AG04450 (cell line): ENCODE measurements at regions not wholly inside any gene's neighbourhood (a gene's known extent, or its start where the extent isn't known, plus 50 kb on each side); places are given as distances from the start of the nearest gene placed in this dataset.

Experiments
- CTCF ChIA-PET: fragments of 300-600, 350-600 bp; formaldehyde crosslinking; extraction: SDS; loops from one replicate; lab custom pipeline; 2022; ENCODE audit warnings: antibody characterized with exemption, inconsistent platforms; lab: Charles Lee
- POLR2A ChIA-PET: fragments of 350-600 bp; formaldehyde crosslinking; extraction: SDS; loops from one replicate; lab custom pipeline; 2021; ENCODE audit warnings: antibody characterized with exemption, inconsistent platforms; lab: Yijun Ruan, JAX
- DNase-seq: peaks from one replicate; pipeline ENCODE4 v3.0.0-alpha.2; 2011; ENCODE audit warnings: low read depth, low spot score
- H3K27ac ChIP-seq: one replicate; pipeline ENCODE4 v1.5.1; 2012; ENCODE audit warnings: low read depth, low read length, control low read depth
- H3K27me3 ChIP-seq: one replicate; pipeline ENCODE4 v1.6.0; 2012; ENCODE audit warnings: low read length; ENCODE audit not compliant: control insufficient read depth, insufficient read depth
- H3K4me3 ChIP-seq: 2 replicates; pipeline ENCODE4 v1.5.1; 2011; ENCODE audit warnings: mild to moderate bottlenecking, low read depth, low read length, control low read depth
- H3K9me3 ChIP-seq: 2 replicates; pipeline ENCODE4 v1.5.1; 2012; ENCODE audit warnings: low read length; ENCODE audit not compliant: control insufficient read depth, insufficient read depth
- CTCF ChIP-seq: IDR thresholded peaks from 2 replicates; pipeline ENCODE4 v1.5.1; 2011; ENCODE audit warnings: low read depth, low read length, control low read depth, inconsistent platforms

GRCh38 chr17:79331492-79331891 is 256.9 kb downstream of the ENGASE start:
- H3K27ac ChIP-seq = no peak overlapping the region
- POLR2A ChIA-PET = no interaction called here
- H3K27me3 ChIP-seq = peaks cover 2% of the 10 kb centered on the region
- no peak for DNase-seq
- no peak for TF ChIP-seq CTCF
- no peaks in the 10 kb centered on the region for H3K9me3 ChIP-seq
- CTCF ChIA-PET = no interaction called here
- no peak overlapping the region for H3K4me3 ChIP-seq

DNA sequence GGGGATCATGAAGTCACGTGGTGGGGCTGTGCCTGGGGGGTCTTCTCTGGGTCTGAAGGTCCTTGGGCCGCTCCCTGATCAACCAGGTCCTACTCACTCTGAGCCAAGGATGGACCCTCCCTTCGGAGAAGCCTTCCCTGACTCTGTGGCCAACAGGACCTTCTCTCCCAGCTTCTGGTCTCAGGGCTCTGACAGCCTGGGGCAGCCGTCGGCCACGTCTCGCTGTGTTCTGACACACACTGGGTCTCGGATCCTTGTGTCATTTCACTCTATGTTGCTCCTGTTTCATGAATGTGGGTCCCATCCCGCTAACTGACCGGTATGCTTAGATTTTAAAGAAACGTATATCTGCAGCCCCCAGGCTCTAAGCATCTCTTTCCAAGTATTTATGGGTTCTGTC is 256.1 kb downstream of the ENGASE start:
- Histone ChIP-seq H3K4me3 (no peak overlapping the region), H3K27ac (no peak overlapping the region), H3K9me3 (no peaks in the 10 kb centered on the region), H3K27me3 (peaks cover 2% of the 10 kb centered on the region)
- no peak for TF ChIP-seq CTCF
- DNase-seq = no peak
- ChIA-PET CTCF (no interaction called here), POLR2A (no interaction called here)

DNA sequence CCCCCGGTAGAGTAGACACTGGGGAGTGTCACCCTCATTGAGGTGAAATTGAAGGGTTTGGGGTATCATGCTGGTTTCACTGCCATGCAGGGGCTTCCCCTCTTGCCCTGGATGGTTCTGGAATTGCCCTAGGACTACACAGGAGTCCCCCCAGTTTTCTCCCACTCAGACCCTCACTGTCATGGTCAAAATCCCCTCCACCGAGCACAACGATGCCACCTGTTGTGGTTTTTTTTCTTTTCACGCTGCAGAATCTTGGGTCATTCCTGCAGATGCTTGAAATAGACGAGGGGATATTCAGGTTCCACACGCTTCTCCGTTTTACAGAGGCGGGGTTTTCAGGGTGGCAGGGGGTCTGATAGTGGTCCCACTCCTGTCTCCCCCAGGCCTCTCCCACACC is 255.6 kb downstream of the ENGASE start:
- no peak overlapping the region for H3K27ac ChIP-seq
- H3K9me3 ChIP-seq = no peaks in the 10 kb centered on the region
- H3K4me3 ChIP-seq = no peak overlapping the region
- ChIA-PET CTCF (no interaction called here), POLR2A (no interaction called here)
- no peak for TF ChIP-seq CTCF
- DNase-seq = no peak
- peaks cover 2% of the 10 kb centered on the region for H3K27me3 ChIP-seq

DNA sequence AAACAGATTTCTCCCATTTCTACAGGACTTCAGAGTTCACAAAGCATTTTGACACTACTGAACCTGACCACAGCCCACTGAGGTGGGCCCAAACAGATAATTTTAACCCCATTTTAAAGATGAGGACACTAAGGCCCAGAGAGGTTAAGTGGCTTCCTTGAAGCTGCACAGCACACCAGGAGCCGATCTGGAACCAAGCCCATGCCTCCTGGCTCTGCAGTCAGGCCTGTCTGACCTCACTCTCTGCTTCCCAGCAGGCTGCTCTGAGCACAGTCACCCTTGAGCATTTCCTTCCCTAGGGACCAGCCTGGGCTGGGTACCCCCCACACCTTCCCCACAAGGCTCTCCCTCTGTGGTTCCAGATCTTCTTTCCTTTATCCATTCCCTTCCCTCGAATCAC is 252.2 kb downstream of the ENGASE start:
- TF ChIP-seq CTCF = no peak
- Histone ChIP-seq H3K9me3 (no peaks in the 10 kb centered on the region), H3K27me3 (no peaks in the 10 kb centered on the region), H3K27ac (no peak overlapping the region), H3K4me3 (no peak overlapping the region)
- CTCF ChIA-PET = no interaction called here
- POLR2A ChIA-PET = no interaction called here
- DNase-seq = no peak

DNA sequence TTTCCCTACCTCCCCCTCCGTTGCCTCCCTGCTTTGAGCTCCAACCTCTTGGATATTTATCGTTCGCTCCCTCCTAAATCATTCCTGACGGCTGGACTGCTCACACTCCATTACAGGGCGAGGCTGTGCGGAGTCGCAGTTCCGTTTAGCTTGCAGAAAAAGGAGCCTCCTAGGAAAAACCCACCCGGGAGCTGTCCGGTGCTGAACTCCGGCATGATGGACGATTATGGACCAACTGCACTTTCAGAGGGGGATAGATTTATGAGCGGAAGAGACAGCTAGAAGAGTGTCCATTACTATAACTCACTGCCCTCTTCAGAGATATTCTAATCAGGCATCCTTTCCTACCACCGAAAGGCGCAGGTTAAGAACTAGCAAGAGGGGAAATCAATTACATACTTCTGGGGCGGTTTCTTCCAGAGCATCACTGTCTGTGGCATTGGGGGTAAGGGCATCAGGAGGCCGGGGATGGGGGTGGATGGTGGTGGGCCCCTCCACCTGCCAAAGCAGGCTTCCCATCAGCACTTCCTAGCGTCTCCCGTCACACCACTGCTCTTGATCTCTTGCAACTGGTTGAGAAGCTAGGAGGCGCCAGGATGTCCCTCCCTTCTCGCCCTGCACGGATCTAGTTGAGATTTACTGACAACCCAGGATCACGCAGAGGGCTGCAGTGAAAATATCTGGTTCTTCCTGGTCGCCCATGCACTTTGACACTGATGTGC is 251.2 kb downstream of the ENGASE start:
- POLR2A ChIA-PET = no interaction called here
- CTCF ChIA-PET = no interaction called here
- no peaks in the 10 kb centered on the region for H3K27me3 ChIP-seq
- no peaks in the 10 kb centered on the region for H3K9me3 ChIP-seq
- H3K4me3 ChIP-seq = no peak overlapping the region
- DNase-seq = no peak
- TF ChIP-seq CTCF = no peak
- H3K27ac ChIP-seq = no peak overlapping the region
